HCT116 (cell line): ENCODE measurements at regions not wholly inside any gene's neighbourhood (a gene's known extent, or its start where the extent isn't known, plus 50 kb on each side); places are given as distances from the start of the nearest gene placed in this dataset.

ENCODE experiments used
- ATAC-seq: fragments of 200-7000 bp; cut with Tn5 transposase; 2 replicates; pipeline ENCODE4 v1.9.1; 2020; ENCODE audit warnings: mild to moderate bottlenecking, moderate library complexity
- BruUV-seq: library from RNA; stranded (reverse); fragments of 400-500 nt; replicated peaks from 2 replicates; lab custom pipeline; 2021; lab: Mats Ljungman, UMichigan
- CTCF ChIA-PET: fragments of 300-600 bp; sonication (Branson Sonifier 250); formaldehyde crosslinking; loops from one replicate; lab custom pipeline; 2021; ENCODE audit warnings: antibody characterized with exemption; lab: Charles Lee
- POLR2A ChIA-PET: fragments of 300-600, 350-600 bp; sonication (Branson Sonifier 250); formaldehyde crosslinking; loops from one replicate; lab custom pipeline; 2021; ENCODE audit warnings: antibody characterized with exemption; lab: Charles Lee
- RAD21 ChIA-PET, 2 experiments: fragments of 300-600 bp; sonication (Branson Sonifier 250); formaldehyde crosslinking; loops; one replicate each; lab custom pipeline; 2023; ENCODE audit warnings: low total read pairs in 2 of 2; ENCODE audit not compliant: uncharacterized antibody in 2 of 2, unreplicated experiment in 2 of 2, low non-redundant PET in 1 of 2; lab: Charles Lee
- DNase-seq: peaks from one replicate; pipeline ENCODE4 v3.0.0-alpha.2; 2010; ENCODE audit warnings: low read depth, low spot score
- H2AFZ ChIP-seq: fragments of 200-600 bp; shearing (Covaris generic), sonication (generic); 2 replicates; pipeline ENCODE4 v1.6.1; 2017; ENCODE audit warnings: low read depth, mixed run types, mixed read lengths, antibody characterized with exemption, low read length; ENCODE audit not compliant: poor library complexity, severe bottlenecking
- H3K27ac ChIP-seq: 2 replicates; pipeline ENCODE4 v1.5.1; 2012; ENCODE audit warnings: low read depth, low read length
- H3K27me3 ChIP-seq: fragments of 200-600 bp; sonication (generic); 2 replicates; pipeline ENCODE4 v1.6.1; 2016; ENCODE audit warnings: mixed run types, low read length, mixed read lengths; ENCODE audit not compliant: insufficient read depth
- H3K36me3 ChIP-seq, 2 experiments: fragments of 200-500 bp in 1 of 2; fragments of 200-600 bp in 1 of 2; sonication (Bioruptor generic) in 1 of 2; sonication (generic) in 1 of 2; 2 replicates each; pipeline versions ENCODE4 v1.5.1 to v1.6.1; 2014 to 2016; ENCODE audit warnings: low read length in 2 of 2, inconsistent platforms in 1 of 2, mixed read lengths in 1 of 2, mixed run types in 1 of 2; ENCODE audit not compliant: insufficient read depth in 2 of 2, control insufficient read depth in 1 of 2
- H3K4me1 ChIP-seq, 2 experiments: fragments of 200-600 bp in 1 of 2; sonication (generic) in 1 of 2; 2 replicates each; pipeline versions ENCODE4 v1.5.1 to v1.6.1; 2012 to 2017; ENCODE audit warnings: low read length in 2 of 2, inconsistent platforms in 1 of 2, mild to moderate bottlenecking in 1 of 2, mixed read lengths in 1 of 2, mixed run types in 1 of 2, moderate library complexity in 1 of 2; ENCODE audit not compliant: insufficient read depth in 2 of 2, control insufficient read depth in 1 of 2
- H3K4me2 ChIP-seq: fragments of 200-600 bp; sonication (generic); 2 replicates; pipeline ENCODE4 v1.6.1; 2017; ENCODE audit warnings: mixed run types, low read length, mixed read lengths
- H3K4me3 ChIP-seq, 2 experiments: fragments of 200-600 bp in 1 of 2; sonication (generic) in 1 of 2; replicated peaks in 1 of 2; 2 replicates each; pipeline ENCODE4 v1.5.1; 2011 to 2016; ENCODE audit warnings: low read length in 2 of 2, control low read depth in 1 of 2, low read depth in 1 of 2, mild to moderate bottlenecking in 1 of 2, mixed read lengths in 1 of 2, mixed run types in 1 of 2
- H3K79me2 ChIP-seq: fragments of 200-600 bp; sonication (generic); 2 replicates; pipeline ENCODE4 v1.6.1; 2017; ENCODE audit warnings: mild to moderate bottlenecking, mixed run types, low read length, moderate library complexity, mixed read lengths; ENCODE audit not compliant: insufficient read depth
- H3K9ac ChIP-seq: fragments of 200-600 bp; sonication (generic); 2 replicates; pipeline ENCODE4 v1.6.1; 2016; ENCODE audit warnings: low read length, mixed read lengths
- H3K9me2 ChIP-seq: fragments of 200-600 bp; sonication (generic), shearing (Covaris generic); 2 replicates; pipeline ENCODE4 v1.6.1; 2017; ENCODE audit warnings: mixed run types, mild to moderate bottlenecking, moderate library complexity; ENCODE audit not compliant: insufficient read depth
- H3K9me3 ChIP-seq, 2 experiments: fragments of 200-500 bp in 1 of 2; fragments of 200-600 bp in 1 of 2; sonication (Bioruptor generic) in 1 of 2; sonication (generic) in 1 of 2; 2 replicates each; pipeline ENCODE4 v1.6.1; 2014 to 2017; ENCODE audit warnings: low read length in 2 of 2, mixed read lengths in 2 of 2, inconsistent platforms in 1 of 2, low read depth in 1 of 2, mild to moderate bottlenecking in 1 of 2, mixed run types in 1 of 2, moderate library complexity in 1 of 2; ENCODE audit not compliant: control insufficient read depth in 1 of 2, insufficient read depth in 1 of 2
- H4K20me1 ChIP-seq: fragments of 200-600 bp; sonication (generic), shearing (Covaris generic); 2 replicates; pipeline ENCODE4 v1.6.1; 2017; ENCODE audit warnings: mixed run types, mild to moderate bottlenecking, moderate library complexity; ENCODE audit not compliant: insufficient read depth
- ELF1 ChIP-seq: IDR thresholded peaks from 2 replicates; pipeline ENCODE4 v1.6.1; 2012; ENCODE audit warnings: low read depth, borderline replicate concordance
- RAD21 ChIP-seq: IDR thresholded peaks from 2 replicates; pipeline ENCODE4 v1.6.1; 2012; ENCODE audit warnings: low read depth, mild to moderate bottlenecking
- REST ChIP-seq: IDR thresholded peaks from 2 replicates; pipeline ENCODE4 v1.6.1; 2012; ENCODE audit warnings: low read depth
- TCF7L2 ChIP-seq: IDR thresholded peaks from 2 replicates; pipeline ENCODE4 v1.7.0; 2011; ENCODE audit warnings: borderline replicate concordance, inconsistent platforms; ENCODE audit not compliant: insufficient read depth, insufficient read length; ENCODE audit errors: extremely low read depth
- ZBTB33 ChIP-seq: IDR thresholded peaks from 2 replicates; pipeline ENCODE4 v1.6.1; 2011; ENCODE audit warnings: mild to moderate bottlenecking, low read length, moderate library complexity; ENCODE audit not compliant: insufficient replicate concordance; ENCODE audit errors: extremely low read depth
- ZFX ChIP-seq: fragments of 450-650 bp; IDR thresholded peaks from 2 replicates; pipeline ENCODE4 v1.6.1; 2017
- ZNF274 ChIP-seq: fragments of 200-500 bp; sonication (Bioruptor generic); IDR thresholded peaks from 2 replicates; pipeline ENCODE4 v1.6.1; 2014; ENCODE audit warnings: mild to moderate bottlenecking, low read depth, low read length, inconsistent platforms
- intact Hi-C: fragments of 100-400 bp; cut with micrococcal nuclease; formaldehyde crosslinking; loops from 2 replicates; pipeline ENCODE4 v1.10.0; 2022

- Histone ChIP-seq H3K4me1 (no peaks in the 10 kb centered on the region), H3K27ac (no peak overlapping the region), H4K20me1 (no peaks in the 10 kb centered on the region), H3K4me3 (no peak overlapping the region), H3K36me3 (no peaks in the 10 kb centered on the region), H3K27me3 (no peaks in the 10 kb centered on the region), H3K4me2 (no peak overlapping the region), H3K9me2 (no peaks in the 10 kb centered on the region), H3K9me3 (peaks cover 0 to 14% of the 10 kb centered on the region in 2 experiments; a peak in 2 of 4 replicates), H3K79me2 (no peaks in the 10 kb centered on the region), H3K9ac (no peak overlapping the region), H2AFZ (no peak overlapping the region)
- TF ChIP-seq RAD21 (no peak), ZNF274 (no peak), TCF7L2 (no peak), ZBTB33 (no peak), ZFX (no peak), REST (no peak), ELF1 (no peak)
- ChIA-PET RAD21 (no interaction called here), CTCF (no interaction called here), POLR2A (no interaction called here)
- no peak for DNase-seq
- intact Hi-C loops = no loop called here
- BruUV-seq = no TSS peak
- no peak for ATAC-seq
These were observed 714.0 kb downstream of the MAFB start for GRCh38 chr20:39974966-39975501.
